ENCODE measurements at regions not wholly inside any gene's neighbourhood (a gene's known extent, or its start where the extent isn't known, plus 50 kb on each side); places are given as distances from the start of the nearest gene placed in this dataset.

DNA sequence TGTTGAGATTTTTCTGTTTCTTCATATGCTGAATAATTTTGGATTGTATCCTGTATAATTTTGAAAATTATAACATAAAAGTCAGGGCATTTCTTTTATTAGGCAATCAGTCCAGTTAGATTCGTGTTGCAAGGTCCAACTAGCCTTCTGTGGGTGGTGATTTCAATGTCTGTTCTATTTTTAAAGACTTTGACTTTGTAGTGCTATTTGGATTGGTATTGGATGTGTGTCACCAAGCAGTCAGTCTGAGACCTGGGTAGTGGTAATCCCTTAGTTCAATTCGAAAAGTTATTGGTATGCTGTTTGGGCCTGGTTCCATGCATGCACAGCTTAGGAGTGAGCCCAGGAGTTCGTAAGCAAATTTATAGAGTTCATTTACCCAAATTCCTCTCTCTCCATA, 82.2 kb downstream of the EPDR1 start:
- DNase-seq = no peak

DNA sequence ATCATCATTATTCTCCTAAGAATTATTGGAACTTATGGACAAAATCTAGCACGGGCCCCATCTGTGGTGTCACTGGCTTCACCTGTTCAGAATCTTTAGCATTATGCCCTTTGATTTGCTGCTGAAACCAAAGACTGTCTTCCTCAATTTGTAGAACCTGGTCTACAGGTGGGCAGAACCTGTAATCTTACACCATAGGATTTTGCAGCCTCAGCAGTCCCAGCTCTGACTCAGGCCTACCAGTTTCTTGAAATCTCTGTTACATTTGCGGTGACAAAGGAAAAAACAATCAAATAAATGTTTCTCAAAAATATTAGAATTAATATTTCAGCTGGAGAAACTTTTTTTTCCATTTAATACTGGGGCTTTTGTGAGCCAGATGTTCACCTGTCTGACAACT, 86.1 kb downstream of the EPDR1 start:
- DNase-seq = no peak

DNA sequence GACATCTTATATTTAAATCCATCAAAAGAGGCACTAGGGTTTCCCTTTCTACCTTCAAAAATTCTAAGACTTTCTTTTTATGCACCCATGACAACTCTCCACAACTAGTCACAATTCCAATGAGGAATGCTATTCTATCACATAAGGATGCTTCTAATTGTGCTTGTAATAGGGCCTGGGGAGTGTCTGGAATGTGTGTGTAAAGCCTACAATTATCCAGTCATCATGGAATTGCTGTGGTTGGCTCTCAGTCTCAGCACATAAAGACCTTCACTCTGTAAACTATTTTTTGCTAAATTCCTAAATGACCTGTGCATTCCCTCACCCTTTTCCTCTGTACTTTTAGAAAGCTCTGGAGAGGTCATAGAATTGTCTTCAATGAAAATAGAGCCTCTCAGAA, 86.7 kb downstream of the EPDR1 start:
- DNase-seq = no peak

DNA sequence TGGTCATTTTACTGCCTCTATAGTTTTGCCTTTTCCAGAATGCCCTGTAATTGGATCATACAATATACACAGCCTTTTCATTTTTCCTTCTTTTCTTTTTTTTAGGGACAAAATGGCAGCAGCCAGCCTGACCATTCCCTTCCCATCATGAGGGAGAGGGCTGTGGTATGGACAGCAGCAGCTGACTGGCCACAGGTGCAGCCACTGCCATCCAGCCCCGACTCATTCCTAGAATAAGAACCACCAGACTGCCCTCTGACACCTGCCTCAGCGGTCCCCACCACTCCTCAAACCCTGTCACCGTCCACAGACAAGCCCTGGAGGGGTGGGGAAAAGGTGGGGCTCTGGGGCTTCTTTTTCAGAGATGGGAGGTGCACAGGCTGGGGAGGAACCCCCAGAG, 92.8 kb downstream of the EPDR1 start:
- no peak for DNase-seq

DNA sequence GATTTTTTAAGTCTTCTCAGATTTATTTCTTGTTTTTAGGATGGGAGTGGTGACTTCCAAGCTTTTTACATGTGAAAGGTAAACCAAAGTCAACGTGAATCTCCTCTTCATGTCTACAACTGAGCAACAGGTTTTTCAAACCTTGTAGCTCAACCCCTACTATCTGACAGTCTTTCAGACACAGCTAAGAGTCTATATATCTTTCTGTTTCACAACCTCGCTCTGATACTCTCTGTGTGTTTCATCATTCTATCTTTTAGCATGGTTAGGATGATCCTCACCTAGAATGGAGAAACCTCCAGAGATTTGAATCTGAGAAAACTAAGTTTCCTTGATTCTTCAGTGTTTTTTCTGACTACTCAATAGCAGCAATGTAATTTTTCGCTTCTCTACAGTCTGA, 96.1 kb downstream of the EPDR1 start:
- DNase-seq = no peak

DNA sequence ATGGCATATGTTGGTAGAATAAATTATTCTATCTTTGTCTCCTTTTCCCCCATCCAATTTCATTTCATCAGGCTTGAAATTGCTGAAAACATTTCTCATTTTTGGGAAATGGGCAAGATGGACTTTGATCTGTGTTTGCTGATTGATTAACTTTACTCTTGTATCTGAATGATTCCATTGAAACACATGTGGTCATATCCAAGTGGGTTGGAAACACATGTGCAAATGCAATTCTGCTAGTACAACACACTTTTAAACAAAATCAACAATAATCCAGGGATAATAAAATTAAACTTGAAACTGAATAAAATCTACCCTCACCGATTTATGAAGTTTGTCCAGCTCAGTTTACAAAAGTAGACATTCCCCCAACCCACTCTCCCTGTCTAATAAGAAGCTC, 96.9 kb downstream of the EPDR1 start:
- no peak for DNase-seq

DNA sequence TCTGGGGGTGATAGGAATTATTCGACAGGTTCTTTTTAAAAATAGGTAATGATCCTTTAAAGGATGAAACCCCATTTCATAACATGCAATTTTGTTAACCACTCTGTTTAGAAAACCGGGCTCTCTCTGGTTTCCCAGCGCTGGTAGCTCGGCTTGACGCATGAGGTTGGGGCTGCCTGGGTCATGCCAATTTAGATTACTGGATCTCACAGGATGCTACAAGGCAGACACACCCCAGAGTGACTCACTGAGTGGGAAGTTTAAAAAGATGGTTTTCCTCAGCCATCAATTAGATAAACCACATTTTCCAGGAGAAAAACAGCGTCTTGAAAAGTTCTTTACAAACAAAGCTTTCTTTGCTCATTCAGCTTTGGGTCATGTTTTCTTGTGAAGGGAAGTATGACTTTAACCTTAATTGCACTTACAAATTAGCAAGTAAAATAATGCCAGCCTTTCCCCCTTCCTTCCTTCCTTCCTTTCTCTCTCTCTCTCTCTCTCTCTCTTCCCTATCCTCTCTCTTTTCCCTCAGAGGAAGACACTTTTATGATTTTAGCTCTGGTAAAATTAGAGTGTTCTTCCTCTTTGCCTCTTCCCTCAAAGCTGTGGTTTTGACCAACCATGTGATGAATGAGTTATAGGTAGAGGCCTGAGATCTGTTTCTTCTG, 99.8 kb downstream of the EPDR1 start:
- DNase-seq = no peak

DNA sequence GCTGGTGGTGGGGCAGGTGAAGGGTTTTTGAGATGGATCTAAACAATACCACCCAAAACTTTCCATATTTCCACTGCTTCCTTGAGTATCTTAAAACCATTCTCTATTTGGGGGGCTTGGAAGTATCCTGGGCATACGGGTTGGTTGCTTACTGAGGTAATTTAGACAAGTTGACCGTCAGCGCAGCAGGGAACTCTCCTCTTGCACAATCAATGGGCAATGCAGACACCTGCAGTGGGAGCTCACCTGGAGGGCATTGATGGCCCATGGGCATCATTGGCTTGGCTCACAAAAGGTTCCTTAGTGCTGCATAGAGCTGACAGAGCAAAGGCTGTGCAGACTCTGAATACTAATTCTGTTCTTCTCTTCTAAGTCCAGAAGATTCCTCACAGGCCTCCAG, 101.5 kb downstream of the EPDR1 start:
- DNase-seq = no peak

DNA sequence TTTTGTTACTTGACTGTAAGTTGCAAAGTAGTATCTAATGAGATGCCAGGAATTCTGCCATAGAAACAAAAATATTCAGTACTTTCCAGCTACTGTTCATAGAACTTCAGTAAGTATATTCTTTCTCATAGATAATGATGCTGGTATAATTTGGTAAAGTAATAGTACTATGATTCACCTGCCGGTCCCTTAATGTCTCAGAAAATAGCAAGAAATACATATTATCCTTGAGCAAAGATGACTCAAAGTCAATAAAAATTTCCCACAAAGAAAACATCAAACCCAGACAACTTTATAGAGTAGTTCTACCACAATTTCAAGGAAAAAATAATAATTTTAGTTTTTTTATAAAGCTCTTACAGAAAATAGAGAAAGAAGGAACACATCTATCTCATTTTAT, 105.4 kb downstream of the EPDR1 start:
- DNase-seq = no peak

DNA sequence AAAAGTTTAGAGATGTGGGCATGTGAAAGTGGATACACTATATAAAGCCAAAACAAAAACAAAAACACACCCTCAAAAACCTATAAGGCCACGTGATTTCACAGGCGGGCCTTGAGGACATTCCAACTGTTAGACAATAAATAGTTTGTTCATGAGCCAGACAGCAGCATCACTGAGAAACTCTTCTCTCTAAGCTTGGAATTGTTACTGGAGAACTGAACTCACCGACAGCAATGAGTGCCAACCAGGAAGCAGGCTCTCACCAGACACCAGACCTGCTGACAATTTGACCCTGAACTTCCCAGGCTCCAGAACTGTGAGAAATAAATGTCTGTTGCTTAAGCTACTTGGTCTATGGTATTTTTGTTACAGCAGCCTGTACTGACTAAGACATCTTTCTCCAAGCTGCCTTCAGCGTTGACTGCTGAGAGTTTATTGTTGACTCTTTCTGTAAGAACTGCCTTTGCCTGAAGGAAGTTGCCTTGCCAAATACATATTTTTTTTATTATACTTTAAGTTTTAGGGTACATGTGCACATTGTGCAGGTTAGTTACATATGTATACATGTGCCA, 107.5 kb downstream of the EPDR1 start:
- no peak for DNase-seq

DNA sequence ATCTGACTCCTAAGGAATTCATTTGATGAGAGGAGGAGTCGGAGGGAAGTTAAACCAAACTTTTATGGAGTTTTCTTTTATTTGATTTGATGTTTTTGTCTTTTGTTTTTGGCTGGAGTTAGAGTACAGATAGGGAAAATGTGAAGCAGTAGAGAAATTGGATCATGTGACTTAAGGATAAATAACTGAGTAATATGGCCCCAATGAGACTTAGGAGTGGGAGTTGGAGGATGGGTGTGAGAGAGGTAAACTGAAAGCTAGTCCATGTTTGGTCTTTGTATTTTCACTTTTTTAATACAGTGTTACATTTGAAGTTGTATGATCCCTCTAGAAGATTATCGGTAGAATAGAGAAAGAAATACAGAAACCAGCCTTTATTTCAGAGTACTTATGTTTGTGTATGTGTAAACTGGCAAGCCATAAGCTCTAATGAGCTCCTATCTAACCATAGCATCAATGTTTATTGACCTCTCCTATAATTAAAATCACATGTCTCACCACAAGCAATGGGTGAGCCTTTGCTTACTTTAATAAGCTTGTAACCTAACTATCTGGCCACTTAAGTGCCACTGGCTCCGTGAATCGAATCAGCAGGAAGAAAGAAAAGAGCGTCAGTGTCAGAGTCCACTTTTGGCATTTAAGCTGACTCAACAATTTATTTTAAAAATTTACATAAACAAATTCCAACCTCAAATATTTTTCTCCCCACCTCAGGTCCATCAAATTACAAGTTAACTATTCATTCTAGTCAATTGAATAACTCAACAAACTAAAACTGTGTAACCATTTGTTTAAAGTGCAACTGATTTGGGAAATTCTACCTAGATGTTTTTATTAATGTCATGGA, 113.8 kb downstream of the EPDR1 start:
- no peak for DNase-seq

DNA sequence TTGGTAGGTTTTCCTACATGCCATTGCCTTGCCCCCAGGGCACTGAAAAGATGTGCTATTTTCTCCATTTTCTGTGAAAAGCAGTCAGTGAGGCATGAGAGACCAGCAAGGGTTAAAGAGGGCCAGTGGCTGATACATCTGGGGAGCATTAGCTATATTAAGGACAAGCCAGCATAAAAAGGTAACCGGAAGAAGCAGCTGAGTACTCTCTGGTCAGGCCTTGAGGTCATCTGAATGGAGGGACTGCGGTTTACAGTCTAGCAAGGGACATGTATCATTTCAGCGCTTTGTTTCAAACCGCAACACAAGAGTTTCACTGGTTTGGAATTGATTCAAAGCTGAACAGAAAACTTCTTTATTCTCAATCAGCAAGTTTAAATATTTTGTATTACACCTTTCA, 120.4 kb downstream of the EPDR1 start:
- no peak for DNase-seq

DNA sequence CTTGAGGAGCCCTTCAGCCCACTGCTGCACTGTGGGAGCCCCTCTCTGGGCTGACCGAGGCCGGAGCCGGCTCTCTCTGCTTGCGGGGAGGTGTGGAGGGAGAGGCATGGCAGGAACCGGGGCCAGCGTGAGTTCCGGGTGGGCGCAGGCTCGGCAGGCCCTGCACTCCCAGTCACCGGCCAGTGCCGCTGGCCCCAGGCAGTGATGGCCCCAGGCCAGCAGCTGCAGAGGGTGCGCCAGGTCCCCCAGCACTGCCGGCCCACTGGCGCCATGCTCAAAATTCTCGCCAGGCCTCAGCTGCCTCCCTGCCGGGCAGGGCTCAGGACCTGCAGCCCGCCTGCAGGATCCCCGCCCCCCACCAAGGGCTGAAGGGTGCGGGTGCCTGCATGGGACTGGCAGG, 128.4 kb upstream of the STARD3NL start:
- no peak for DNase-seq

DNA sequence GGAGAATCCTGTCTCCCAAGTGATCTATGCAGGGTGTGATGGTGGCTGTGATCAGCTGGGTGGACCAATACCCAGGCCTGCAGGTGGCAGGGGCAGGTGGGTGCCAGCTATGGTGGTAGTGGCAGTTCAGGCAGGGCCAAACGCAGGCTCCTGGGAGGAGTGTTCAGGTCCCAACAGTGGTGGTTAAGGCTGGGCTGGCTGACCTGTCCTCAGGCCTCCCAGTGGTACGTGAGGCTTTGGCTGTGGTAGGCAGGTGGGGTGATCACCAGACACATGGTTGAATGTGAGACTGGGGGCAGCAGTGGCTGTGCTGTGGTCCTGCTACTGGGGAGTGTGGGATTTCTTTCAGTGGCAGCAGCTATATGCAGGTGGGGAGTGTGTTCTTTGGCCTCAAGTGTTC, 126.7 kb upstream of the STARD3NL start:
- no peak for DNase-seq

DNA sequence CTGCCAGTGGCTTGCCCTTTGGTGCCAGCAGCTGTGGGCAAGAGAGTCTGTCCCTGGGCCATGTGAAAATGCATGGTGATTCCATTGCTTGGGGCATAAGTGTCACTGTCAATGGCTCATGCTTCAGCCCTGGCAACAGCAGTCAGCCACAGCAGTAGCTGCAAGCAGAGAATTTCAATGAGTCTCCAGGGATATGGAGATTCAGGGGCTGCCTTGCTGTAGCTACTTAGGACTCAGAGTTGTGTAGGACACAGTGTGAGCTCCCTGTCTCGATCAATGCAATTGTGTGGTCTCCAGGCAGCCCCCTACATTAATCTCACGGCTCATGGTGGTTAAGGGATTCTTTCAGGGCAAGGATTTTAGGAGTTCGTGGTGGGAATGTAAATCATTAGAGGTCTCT, 126.3 kb upstream of the STARD3NL start:
- DNase-seq = no peak

DNA sequence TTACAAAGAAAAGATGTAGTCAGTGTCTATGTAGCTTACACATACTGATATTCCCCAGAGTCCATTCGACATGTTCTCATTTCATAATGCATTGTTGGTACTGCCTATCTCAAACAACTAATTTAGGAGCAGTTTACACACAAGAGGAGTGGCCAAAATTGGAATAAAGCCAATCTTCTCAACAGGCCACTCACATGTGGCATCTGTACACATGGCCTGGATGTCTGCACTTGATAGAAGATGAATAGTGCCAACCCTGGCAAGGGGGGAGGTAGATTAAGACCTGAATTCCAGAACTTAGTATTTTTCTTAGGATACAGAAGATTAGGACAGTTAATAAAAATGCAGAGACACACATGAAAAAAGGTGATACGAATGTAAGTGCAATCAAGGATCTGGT, 125.3 kb upstream of the STARD3NL start:
- no peak for DNase-seq

DNA sequence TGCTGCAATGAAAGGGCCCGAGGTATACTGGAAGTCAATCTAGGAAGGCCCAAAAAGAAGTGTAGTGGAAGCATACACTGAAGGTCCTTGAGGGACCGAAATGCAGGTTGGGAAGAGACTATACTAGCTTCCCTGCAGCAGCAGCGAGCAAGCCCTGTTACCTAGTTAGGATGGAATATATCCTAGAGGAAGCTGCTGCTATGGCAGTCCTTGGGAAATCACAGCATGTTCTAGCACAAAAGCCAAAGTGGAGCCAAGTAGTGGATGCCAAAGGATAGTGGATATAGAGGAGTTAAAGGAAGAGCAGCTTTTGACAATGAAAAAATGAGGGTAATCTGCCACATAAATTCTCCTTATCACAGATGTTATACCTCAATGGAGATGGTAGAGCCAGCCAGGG, 123.8 kb upstream of the STARD3NL start:
- no peak for DNase-seq

DNA sequence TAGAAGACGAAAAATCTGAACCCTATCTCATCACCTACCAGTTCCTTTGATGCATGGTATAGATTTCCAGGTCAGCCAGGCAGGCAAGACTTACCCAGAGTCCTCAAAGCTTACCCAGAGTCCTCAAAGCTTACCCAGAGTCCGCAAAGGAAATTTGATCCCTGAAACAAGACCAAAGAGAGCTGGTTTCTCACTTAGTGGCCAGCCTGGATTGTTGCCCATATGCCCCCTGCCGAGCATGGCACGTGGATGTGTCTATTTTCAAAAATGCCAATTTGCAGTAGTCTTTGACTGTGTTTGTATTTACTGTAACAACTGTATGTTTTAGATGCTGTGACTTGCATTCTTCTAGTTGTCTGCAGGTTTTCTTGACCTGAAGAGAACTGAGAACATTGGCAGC, 120.2 kb upstream of the STARD3NL start:
- no peak for DNase-seq

DNA sequence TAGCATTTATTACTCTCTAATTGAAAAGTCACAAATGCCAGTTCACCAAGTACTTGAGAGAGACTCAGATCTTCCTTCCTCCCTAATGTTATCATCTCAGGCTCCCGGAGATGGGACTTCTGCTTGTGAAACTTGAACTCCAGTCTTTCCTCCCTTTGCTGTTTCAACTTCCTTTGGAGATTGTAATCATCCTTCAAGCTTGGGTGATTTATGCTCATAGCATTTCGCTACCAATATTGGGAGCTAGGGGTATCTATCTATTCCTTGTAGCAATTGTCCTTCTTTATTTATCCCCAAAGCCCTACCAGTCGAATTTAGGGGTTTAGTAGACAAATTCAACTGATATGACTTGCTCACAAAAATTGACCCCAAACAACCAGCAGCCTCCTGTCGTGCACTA, 117.9 kb upstream of the STARD3NL start:
- no peak for DNase-seq

DNA sequence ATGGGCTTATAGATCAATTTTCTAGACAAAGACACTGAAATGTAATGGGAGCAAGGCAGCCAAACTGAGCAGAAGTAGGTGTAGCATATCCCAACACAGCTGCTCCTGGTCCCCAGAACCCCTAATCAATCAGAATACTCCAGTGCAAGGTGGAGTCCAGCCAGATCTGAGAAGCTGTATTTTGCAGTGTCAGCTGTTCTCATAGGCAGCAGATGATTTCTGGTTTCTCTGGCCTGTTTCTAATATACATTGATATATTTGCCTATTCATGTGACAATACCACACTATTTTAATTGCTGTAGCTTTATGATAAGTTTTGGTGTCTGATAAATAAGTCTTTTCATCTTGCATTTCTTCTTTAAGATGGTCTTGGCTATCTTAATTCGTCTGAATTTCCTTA, 117.4 kb upstream of the STARD3NL start:
- no peak for DNase-seq

DNA sequence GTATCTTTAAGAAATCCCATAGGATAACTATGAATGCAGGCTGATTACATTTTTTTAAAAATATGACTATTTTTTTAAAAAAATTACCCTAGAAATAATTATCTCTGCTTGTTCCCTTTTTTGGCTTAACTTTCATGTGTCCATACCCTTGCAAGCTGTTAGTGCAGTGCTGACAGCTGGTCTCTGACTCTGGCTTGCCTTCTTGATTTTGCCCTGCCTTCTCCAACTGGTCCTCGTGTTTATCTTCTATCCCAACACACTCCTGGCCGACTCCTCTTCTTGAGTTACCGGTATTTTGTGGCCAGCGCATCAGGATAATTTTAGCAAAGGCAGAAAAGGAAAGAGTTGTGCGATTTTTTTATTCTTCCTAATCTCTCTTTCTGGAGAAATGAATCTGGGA, 111.7 kb upstream of the STARD3NL start:
- DNase-seq = peak; percentile 75

DNA sequence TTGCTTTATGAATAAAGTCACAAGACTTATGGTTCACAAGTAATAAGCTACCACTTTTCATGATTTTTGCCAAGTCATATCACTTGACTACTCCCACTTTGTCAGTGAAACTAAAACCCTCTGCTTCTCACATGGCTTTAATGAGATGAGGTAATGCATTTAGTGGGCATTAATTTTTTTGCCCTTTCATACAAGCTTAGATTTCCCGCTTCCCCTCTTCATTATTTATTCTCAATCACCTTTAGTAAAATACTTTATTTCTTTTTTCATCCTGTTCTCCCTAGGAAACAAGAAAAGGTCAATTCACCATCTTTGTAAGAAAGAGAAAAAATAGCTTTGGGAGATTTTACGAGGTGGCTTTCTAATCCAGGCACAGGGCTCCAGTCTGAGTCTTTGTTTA, 109.6 kb upstream of the STARD3NL start:
- DNase-seq = no peak

DNA sequence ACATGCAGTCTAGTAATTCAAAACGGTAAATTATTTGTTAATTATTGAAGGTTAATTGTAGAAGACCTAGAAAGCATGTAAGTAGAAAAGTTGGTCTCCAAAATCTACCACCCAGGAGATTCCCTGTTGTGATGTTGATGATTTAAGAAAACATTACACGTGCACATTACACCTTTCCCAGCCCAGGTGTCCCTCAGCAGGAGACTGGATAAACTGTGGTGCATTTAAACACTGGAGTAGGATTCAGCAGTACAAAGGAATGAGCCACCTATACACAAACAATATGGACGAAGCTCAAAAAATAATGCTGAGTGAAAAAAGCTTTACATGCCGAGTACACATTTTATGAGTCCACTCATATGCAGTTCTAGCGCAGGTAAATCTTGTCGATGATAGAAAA, 109.0 kb upstream of the STARD3NL start:
- DNase-seq = no peak

DNA sequence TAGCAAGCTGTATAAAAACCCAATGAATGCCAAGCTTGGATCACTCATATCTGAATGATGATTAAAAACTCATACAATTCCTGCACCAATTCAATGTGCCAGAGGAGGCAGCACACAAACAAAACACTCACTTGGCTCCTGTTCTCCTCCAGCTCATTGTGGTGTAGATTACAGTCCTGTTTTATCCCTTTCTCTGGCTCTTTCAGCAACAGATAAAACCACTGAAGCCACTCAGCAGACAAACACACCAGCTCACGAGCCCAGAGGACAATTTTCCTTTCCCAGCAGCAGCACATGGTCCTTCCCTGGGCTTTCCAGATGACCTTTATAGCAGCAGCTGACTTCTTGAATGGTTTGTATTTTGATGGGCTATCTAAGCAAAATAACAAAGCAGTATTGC, 107.3 kb upstream of the STARD3NL start:
- peak; percentile 51 for DNase-seq

DNA sequence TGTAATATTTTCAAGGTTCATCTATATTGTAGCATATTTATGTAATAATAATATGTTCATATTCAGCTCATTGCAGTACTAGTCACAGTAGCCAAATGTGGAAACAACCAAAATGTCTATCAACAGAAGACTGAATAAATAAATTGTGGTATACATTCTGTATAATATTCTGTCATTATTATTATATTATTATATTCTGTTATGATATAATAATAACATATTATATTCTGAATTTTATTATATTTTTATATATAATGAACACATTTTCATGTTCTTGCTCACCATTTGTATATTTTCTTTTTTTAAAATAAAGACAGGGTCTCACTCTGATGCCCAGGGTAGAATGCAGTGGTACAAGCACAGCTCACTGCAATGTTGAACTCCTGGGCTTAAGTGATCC, 91.2 kb upstream of the STARD3NL start:
- no peak for DNase-seq
